HG03469 (cell line): ENCODE measurements at regions not wholly inside any gene's neighbourhood (a gene's known extent, or its start where the extent isn't known, plus 50 kb on each side); places are given as distances from the start of the nearest gene placed in this dataset.

Experiments used
- ATAC-seq: cut with Tn5 transposase; IDR thresholded peaks from one replicate; pipeline ENCODE4 v1.9.1; 2021; ENCODE audit warnings: mild to moderate bottlenecking, moderate library complexity, moderate number of reproducible peaks; ENCODE audit not compliant: unreplicated experiment

DNA sequence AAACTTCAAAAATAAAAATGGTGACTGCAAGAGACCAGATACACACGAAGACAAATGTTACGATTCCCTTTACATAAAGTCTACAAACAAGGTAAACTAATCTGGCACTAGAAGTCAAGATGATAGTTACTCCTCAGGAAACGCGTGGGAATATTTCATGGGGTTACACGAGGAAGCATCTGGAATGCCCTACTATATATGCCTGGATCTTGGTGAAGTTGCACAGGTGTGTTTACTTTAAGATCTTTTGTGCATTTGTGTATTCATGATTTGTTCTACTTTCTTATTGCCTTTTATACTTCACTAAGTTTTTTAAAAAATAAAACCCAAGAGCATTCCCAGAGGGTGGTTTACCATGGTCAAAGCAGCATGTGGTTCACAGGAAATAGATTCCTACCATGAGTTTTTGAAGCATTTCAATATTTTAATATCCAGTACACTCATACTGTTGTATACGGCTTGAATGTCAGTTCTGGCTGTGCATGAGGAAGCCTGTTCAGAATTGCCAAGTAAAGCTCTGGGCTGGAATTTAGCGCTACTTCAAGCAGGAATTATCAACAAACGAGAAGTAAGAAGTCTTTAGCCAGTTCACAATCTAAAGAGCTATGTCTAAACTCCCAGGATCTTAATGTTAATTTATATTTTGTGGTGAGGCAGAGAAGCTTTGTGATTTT is 239.8 kb upstream of the KLHL1 start:
- no peak for ATAC-seq

DNA sequence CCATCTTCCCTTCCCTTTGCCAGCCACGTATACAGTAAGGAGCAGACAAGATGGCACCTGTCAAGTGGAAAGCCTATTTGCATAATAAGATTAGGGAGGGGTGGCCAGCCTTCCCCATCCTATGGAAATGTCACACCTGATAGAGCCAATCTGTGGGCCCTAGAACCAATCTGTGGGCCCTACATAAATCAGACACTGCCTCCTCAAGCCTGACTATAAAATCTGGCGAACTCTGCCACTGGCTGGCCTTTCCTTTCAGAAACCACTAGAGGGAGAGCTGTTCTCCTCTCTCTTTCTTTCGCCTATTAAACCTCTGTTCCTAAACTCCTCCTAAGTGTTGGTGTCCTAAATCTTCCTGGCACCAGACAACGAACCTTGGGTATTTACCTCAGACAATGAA is 231.5 kb upstream of the KLHL1 start:
- no peak for ATAC-seq

GRCh38 chr13:70338609-70339008 is 230.4 kb upstream of the KLHL1 start:
- no peak for ATAC-seq

GRCh38 chr13:70336866-70337265 is 228.6 kb upstream of the KLHL1 start:
- no peak for ATAC-seq

- ATAC-seq = no peak
These were observed 225.5 kb upstream of the KLHL1 start for GRCh38 chr13:70333752-70334151.

DNA sequence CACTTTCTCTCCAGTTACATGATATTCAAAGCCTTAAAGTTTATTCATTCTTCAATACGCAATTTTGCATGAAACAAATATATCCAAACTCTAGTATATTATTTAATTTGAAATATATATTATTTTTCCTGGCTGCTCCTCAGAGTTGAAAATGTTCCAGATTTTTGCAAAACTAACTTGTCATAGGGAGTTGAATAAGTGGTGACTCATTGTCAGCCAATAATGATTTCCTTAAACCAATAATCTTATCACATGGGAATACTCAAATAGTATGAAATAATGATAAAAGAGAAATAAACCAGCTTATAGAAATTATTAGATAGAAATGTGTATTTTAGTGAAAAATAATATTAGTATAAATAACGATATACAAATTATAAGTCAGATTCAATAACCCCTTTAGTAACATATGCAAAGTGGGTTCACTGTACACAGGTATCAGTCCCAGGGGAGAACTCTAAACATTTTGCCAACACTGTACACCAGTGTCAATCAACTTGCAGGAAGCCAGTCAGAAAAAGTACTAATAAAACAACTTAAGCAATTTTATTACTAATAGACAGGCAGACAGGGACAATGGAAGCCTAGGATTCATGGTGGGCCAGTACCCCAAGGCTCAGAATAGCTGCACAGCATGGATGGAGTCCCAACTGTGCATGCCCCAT is 222.6 kb upstream of the KLHL1 start:
- no peak for ATAC-seq

DNA sequence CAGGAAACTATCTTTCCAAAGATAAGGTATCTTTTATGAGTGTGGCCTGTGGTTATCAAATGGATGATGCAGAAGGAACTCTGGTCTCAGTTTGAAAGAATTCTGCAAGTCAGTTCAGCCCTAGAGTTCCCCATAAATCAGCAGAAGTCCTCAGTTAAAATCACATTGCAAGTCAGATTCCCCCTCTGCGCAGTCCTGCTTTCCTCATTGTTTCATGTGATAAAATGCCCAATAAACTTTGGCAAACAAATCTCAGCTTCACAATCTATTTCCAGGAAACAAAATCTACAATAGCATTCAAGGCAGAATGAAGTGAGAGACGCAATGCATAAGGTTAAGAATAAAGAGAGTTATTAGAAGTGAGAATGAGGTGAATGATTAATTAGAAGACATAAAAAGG is 216.3 kb upstream of the KLHL1 start:
- ATAC-seq = no peak

- no peak for ATAC-seq
These were observed 202.9 kb upstream of the KLHL1 start for GRCh38 chr13:70311191-70311590.

GRCh38 chr13:70310396-70311119 is 202.3 kb upstream of the KLHL1 start:
- no peak for ATAC-seq

GRCh38 chr13:70297189-70297616 is 189.0 kb upstream of the KLHL1 start:
- no peak for ATAC-seq

DNA sequence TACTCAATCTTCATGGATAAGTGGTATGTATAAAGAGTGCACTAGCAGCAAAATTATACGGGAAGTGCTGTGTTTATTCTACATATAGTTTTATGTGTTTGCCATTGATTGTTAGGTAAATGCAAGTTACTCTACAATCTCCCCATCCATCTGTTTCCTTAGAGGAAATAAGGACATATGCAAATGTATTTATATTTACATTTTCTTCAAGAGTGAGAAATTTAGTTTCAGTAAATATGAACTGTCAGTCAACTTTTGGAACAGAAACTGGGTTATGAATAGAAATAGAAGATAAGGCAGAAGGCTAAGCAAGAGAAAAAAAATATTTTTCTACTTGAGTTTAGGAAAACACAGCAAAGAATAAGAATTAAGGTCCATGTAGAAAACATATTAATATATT is 176.1 kb upstream of the KLHL1 start:
- ATAC-seq = no peak

GRCh38 chr13:70275841-70276240 is 167.6 kb upstream of the KLHL1 start:
- ATAC-seq = no peak

GRCh38 chr13:70255406-70255991 is 147.2 kb upstream of the KLHL1 start:
- ATAC-seq = no peak

- ATAC-seq = no peak
These were observed 145.6 kb upstream of the KLHL1 start for GRCh38 chr13:70253834-70254233.

DNA sequence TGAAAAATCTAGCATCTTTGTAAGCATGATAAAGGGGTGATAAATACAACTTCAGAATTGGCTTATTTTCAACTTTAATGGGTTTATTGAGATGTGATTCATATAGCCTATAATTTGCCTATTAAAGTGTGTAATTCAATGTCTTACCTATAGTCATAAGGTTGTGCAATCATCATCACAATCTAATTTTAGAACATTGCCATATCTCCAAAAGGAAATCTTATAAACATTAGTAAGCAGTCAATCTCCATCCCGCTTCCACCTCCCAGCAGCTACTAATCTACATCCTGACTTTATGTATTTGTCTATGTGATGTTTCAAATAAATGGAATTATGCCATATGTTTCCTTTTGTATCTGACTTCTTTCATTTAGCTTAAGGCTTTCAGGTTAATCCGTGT is 145.2 kb upstream of the KLHL1 start:
- no peak for ATAC-seq

DNA sequence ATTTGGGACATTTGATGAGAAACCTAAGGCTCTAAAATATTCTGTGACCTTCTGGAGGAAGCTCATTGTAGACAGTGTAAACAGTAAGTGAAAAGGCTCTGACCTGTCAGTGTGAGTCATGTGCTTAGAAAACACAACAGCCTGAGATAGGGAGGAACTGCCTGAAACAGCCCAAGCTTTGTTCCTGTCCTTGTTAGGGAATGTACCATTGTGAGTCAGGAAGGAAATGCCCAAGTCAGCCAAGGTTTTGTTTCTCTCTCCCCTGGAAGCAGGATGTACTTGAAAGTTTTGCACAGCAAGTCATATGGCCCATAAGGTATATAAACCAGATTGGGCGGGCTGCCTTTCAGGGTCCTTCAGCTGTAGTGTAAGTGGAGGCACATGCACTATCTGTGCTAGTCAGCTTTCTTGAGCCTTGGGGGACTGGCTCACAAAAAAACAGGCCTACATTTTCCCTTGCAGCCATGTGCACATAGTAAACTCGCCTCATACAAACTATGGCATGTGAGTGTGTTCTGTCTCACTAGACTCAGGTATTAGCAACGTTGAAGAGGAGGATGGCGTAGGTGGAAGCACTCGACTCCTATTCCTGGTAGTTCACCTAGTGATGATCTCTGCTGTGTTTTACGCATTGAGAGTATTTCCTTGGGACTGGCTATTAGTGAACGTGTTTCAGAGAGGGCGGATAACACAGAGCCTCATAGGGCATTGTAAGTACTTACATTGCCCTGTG is 141.2 kb upstream of the KLHL1 start:
- no peak for ATAC-seq

- no peak for ATAC-seq
These were observed 128.9 kb upstream of the KLHL1 start for GRCh38 chr13:70237131-70237530.

- no peak for ATAC-seq
These were observed 127.3 kb upstream of the KLHL1 start for GRCh38 chr13:70235565-70235964.

DNA sequence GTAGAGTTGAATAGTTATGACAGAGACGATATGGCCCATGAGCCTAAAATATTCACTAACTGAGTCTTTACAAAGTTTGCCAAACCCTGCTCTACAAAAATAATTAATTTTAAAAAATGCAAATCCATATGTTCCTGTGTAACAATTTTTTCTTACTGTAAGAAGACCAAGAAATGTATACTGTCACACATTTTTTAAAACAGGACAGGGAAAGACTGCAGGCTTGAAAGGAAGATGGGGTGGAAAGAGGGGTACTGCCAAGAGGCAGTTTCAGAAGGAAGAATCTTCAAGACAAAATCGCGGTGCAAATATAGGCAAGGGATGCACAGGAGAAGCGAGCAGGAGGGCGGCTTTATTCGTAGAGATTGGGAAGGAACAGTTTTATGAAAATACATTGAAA is 115.7 kb upstream of the KLHL1 start:
- no peak for ATAC-seq

DNA sequence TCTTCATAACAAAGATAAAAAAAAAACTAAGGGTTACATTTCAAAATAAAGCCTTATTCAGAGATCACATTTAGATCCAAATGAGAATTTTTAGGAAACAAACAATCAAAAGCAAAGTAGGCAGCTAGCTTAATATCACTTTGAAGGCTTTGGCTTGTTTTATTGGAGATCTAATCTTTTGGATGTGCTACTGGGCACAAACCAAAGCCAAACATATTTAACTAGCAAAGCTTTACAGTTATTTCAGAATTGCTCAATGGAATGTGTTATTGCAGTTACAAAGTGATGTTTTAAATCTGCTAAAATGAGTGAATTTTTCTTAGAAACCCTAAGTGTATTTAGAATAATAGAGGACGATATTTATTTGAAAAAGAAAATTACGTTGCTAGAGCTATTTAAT is 114.7 kb upstream of the KLHL1 start:
- no peak for ATAC-seq

GRCh38 chr13:70218618-70219017 is 110.4 kb upstream of the KLHL1 start:
- ATAC-seq = no peak
